ENCODE measurements at regions not wholly inside any gene's neighbourhood (a gene's known extent, or its start where the extent isn't known, plus 50 kb on each side); places are given as distances from the start of the nearest gene placed in this dataset.

- no peak for TF ChIP-seq CTCF (IDR thresholded peaks at IDR 0.05; ENCODE audit: insufficient read depth, low read length, poor library complexity, severe bottlenecking)
- Histone ChIP-seq H3K4me3 (replicated peaks; ENCODE audit: low read depth, low read length) (no peak overlapping the region), H3K27me3 (replicated peaks; ENCODE audit: control insufficient read depth, insufficient read depth, low read length) (no peaks in the 10 kb centered on the region), H3K36me3 (ENCODE audit: control insufficient read depth, insufficient read depth, low read length) (no peaks in the 10 kb centered on the region)
- no peak for DNase-seq (ENCODE audit: extremely low read depth, insufficient read length)
These were observed 164.9 kb upstream of the RHOBTB1 start for GRCh38 chr10:61108915-61109314.

DNA sequence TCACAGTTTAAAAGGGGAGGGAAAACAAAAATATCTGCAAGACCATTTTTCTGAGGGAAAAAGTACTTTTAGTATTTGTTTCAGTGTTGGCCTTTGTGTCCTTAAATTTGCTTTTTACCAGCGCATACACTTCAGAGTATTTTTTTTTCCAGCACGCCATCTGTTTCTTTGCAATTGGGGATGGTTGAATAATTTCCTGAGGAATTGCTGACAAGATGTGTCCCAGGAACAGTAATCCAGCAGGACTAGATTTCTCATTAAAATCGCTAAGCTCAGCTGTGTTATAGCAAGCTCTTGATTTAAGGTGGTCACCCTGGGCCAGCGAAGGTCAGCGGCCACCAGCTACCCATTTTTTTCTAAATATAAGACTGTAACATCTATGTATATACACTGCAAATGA is 156.9 kb upstream of the RHOBTB1 start:
- no peak for DNase-seq (ENCODE audit: extremely low read depth, insufficient read length)
- no peak overlapping the region for H3K4me3 ChIP-seq (replicated peaks; ENCODE audit: low read depth, low read length)
- H3K36me3 ChIP-seq (ENCODE audit: control insufficient read depth, insufficient read depth, low read length), result no peaks in the 10 kb centered on the region
- no peaks in the 10 kb centered on the region; the same call in 1 of the 2 replicates for H3K27me3 ChIP-seq (replicated peaks; ENCODE audit: control insufficient read depth, insufficient read depth, low read length)
- no peak for TF ChIP-seq CTCF (IDR thresholded peaks at IDR 0.05; ENCODE audit: insufficient read depth, low read length, poor library complexity, severe bottlenecking)

DNA sequence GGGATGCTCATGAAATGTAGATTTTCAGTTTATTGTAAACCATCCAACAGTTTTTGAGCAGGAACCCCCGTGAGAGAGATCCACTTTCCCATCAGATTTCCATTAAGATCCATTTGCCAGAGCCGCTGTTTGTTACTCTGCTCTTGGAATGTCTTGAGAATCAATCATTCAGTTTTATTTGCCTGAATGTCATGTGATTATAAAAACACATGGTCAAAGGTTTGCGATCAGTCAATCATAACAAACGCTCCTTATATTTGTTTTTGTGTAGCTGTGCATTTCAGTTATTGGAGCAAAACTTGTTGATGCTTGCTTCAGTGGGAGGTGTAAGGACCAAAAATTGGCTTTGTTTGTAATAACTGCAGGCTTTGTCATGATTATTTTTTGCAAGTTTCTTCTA is 155.8 kb upstream of the RHOBTB1 start:
- TF ChIP-seq CTCF (IDR thresholded peaks at IDR 0.05; ENCODE audit: insufficient read depth, low read length, poor library complexity, severe bottlenecking), result no peak
- H3K36me3 ChIP-seq (ENCODE audit: control insufficient read depth, insufficient read depth, low read length), result no peaks in the 10 kb centered on the region
- DNase-seq (ENCODE audit: extremely low read depth, insufficient read length), result no peak
- H3K4me3 ChIP-seq (replicated peaks; ENCODE audit: low read depth, low read length), result no peak overlapping the region
- no peaks in the 10 kb centered on the region; the same call in 1 of the 2 replicates for H3K27me3 ChIP-seq (replicated peaks; ENCODE audit: control insufficient read depth, insufficient read depth, low read length)

GRCh38 chr10:61098966-61099365 is 155.0 kb upstream of the RHOBTB1 start:
- Histone ChIP-seq H3K4me3 (replicated peaks; ENCODE audit: low read depth, low read length) (no peak overlapping the region), H3K36me3 (ENCODE audit: control insufficient read depth, insufficient read depth, low read length) (no peaks in the 10 kb centered on the region), H3K27me3 (replicated peaks; ENCODE audit: control insufficient read depth, insufficient read depth, low read length) (no peaks in the 10 kb centered on the region; the same call in 1 of the 2 replicates)
- no peak for DNase-seq (ENCODE audit: extremely low read depth, insufficient read length)
- no peak for TF ChIP-seq CTCF (IDR thresholded peaks at IDR 0.05; ENCODE audit: insufficient read depth, low read length, poor library complexity, severe bottlenecking)

DNA sequence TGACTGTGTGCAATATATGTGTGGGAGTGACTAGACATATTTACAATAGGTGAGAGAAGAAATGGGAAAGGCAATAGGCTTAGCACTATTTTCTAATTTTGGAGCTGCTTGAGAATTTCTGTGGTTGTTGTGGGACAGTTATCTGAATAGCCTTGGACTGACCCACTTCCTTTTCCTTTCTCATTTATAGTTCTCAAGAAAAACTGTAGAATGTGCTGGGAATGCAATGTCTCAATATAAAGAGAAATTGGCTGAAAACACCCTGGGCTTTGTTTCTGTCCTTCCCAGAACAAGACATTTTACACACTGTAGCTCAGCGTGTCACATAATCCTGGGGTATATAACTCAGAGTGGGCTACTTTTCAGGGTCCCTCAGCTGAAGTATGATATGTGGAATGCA is 153.0 kb upstream of the RHOBTB1 start:
- DNase-seq (ENCODE audit: extremely low read depth, insufficient read length), result no peak
- Histone ChIP-seq H3K27me3 (replicated peaks; ENCODE audit: control insufficient read depth, insufficient read depth, low read length) (no peaks in the 10 kb centered on the region; the same call in 1 of the 2 replicates), H3K4me3 (replicated peaks; ENCODE audit: low read depth, low read length) (no peak overlapping the region), H3K36me3 (ENCODE audit: control insufficient read depth, insufficient read depth, low read length) (no peaks in the 10 kb centered on the region)
- TF ChIP-seq CTCF (IDR thresholded peaks at IDR 0.05; ENCODE audit: insufficient read depth, low read length, poor library complexity, severe bottlenecking), result no peak

- Histone ChIP-seq H3K36me3 (ENCODE audit: control insufficient read depth, insufficient read depth, low read length) (no peaks in the 10 kb centered on the region), H3K27me3 (replicated peaks; ENCODE audit: control insufficient read depth, insufficient read depth, low read length) (no peaks in the 10 kb centered on the region; the same call in 1 of the 2 replicates), H3K4me3 (replicated peaks; ENCODE audit: low read depth, low read length) (no peak overlapping the region)
- no peak for DNase-seq (ENCODE audit: extremely low read depth, insufficient read length)
- no peak for TF ChIP-seq CTCF (IDR thresholded peaks at IDR 0.05; ENCODE audit: insufficient read depth, low read length, poor library complexity, severe bottlenecking)
These were observed 152.1 kb upstream of the RHOBTB1 start for GRCh38 chr10:61096056-61096455.
